Adipocyte (in vitro differentiated cells): ENCODE measurements at regions not wholly inside any gene's neighbourhood (a gene's known extent, or its start where the extent isn't known, plus 50 kb on each side); places are given as distances from the start of the nearest gene placed in this dataset.
"Not testable (repeated sequence)": the region's sequence is repeated elsewhere in the genome, so short reads cannot be mapped to it uniquely, and the experiment has no call there.

Experiments
- DNase-seq: peaks from one replicate; pipeline ENCODE4 v3.0.0-alpha.2; 2015; ENCODE audit warnings: low read depth
- H3K27me3 ChIP-seq: replicated peaks from 2 replicates; pipeline ENCODE4 v1.7.0; 2013; ENCODE audit warnings: mild to moderate bottlenecking, low read length, moderate library complexity; ENCODE audit not compliant: control insufficient read depth, insufficient read depth
- H3K36me3 ChIP-seq: 2 replicates; pipeline ENCODE4 v1.7.0; 2013; ENCODE audit warnings: low read length, mild to moderate bottlenecking, moderate library complexity; ENCODE audit not compliant: control insufficient read depth, insufficient read depth, severe bottlenecking
- H3K4me1 ChIP-seq: 2 replicates; pipeline ENCODE4 v1.7.0; 2013; ENCODE audit warnings: mild to moderate bottlenecking, low read length, moderate library complexity; ENCODE audit not compliant: control insufficient read depth, insufficient read depth
- H3K4me3 ChIP-seq: 2 replicates; pipeline ENCODE4 v1.7.0; 2013; ENCODE audit warnings: mild to moderate bottlenecking, low read length, moderate library complexity
- H3K9ac ChIP-seq: 2 replicates; pipeline ENCODE4 v1.7.0; 2013; ENCODE audit warnings: mild to moderate bottlenecking, low read length, moderate library complexity
- H3K9me3 ChIP-seq: 2 replicates; pipeline ENCODE4 v1.7.0; 2013; ENCODE audit warnings: mild to moderate bottlenecking, low read length, moderate library complexity; ENCODE audit not compliant: control insufficient read depth

- H3K36me3 ChIP-seq, result no peaks in the 10 kb centered on the region
- H3K4me3 ChIP-seq, result no peak overlapping the region
- H3K9me3 ChIP-seq, result no peaks in the 10 kb centered on the region
- H3K9ac ChIP-seq, result no peak overlapping the region
- DNase-seq, result no peak
- peaks cover 68% of the 10 kb centered on the region for H3K27me3 ChIP-seq
- H3K4me1 ChIP-seq, result no peaks in the 10 kb centered on the region
Measured at GRCh38 chr1:30102605-30103004, 620.8 kb downstream of the MATN1 start.

GRCh38 chr1:30101487-30102227 lies 621.7 kb downstream of the MATN1 start:
- Histone ChIP-seq H3K9me3 (no peaks in the 10 kb centered on the region), H3K4me3 (no peak overlapping the region), H3K4me1 (no peaks in the 10 kb centered on the region), H3K27me3 (peaks cover 58% of the 10 kb centered on the region), H3K36me3 (no peaks in the 10 kb centered on the region), H3K9ac (no peak overlapping the region)
- DNase-seq, result no peak

GRCh38 chr1:30101016-30101415 lies 622.4 kb downstream of the MATN1 start:
- Histone ChIP-seq H3K36me3 (no peaks in the 10 kb centered on the region), H3K9me3 (no peaks in the 10 kb centered on the region), H3K4me3 (no peak overlapping the region), H3K9ac (no peak overlapping the region), H3K4me1 (no peaks in the 10 kb centered on the region), H3K27me3 (peaks cover 52% of the 10 kb centered on the region)
- DNase-seq, result no peak

GRCh38 chr1:30100524-30100862 lies 622.9 kb downstream of the MATN1 start:
- no peak for DNase-seq
- no peaks in the 10 kb centered on the region for H3K4me1 ChIP-seq
- H3K9ac ChIP-seq, result no peak overlapping the region
- no peaks in the 10 kb centered on the region for H3K9me3 ChIP-seq
- no peaks in the 10 kb centered on the region for H3K36me3 ChIP-seq
- H3K4me3 ChIP-seq, result no peak overlapping the region
- peaks cover 51% of the 10 kb centered on the region for H3K27me3 ChIP-seq

GRCh38 chr1:30099587-30100523 lies 623.5 kb downstream of the MATN1 start:
- H3K27me3 ChIP-seq, result peaks cover 51% of the 10 kb centered on the region
- no peaks in the 10 kb centered on the region for H3K36me3 ChIP-seq
- no peak overlapping the region for H3K4me3 ChIP-seq
- H3K9ac ChIP-seq, result no peak overlapping the region
- H3K4me1 ChIP-seq, result no peaks in the 10 kb centered on the region
- no peak for DNase-seq
- no peaks in the 10 kb centered on the region for H3K9me3 ChIP-seq

- H3K4me1 ChIP-seq, H3K9ac ChIP-seq, DNase-seq, H3K4me3 ChIP-seq, H3K36me3 ChIP-seq: not testable (repeated sequence)
- H3K27me3 ChIP-seq, result peaks cover 33% of the 10 kb centered on the region
- peaks cover 17% of the 10 kb centered on the region for H3K9me3 ChIP-seq
Measured at GRCh38 chr1:30097851-30098250, 625.5 kb downstream of the MATN1 start.

GRCh38 chr1:30095451-30096025 lies 627.8 kb downstream of the MATN1 start:
- no peak for DNase-seq
- Histone ChIP-seq H3K27me3 (peaks cover 12% of the 10 kb centered on the region), H3K9ac (no peak overlapping the region), H3K4me3 (no peak overlapping the region), H3K9me3 (peaks cover 39% of the 10 kb centered on the region), H3K36me3 (no peaks in the 10 kb centered on the region), H3K4me1 (no peaks in the 10 kb centered on the region)

GRCh38 chr1:30095051-30095450 lies 628.3 kb downstream of the MATN1 start:
- peaks cover 40% of the 10 kb centered on the region for H3K9me3 ChIP-seq
- H3K27me3 ChIP-seq, result peaks cover 10% of the 10 kb centered on the region
- no peak overlapping the region for H3K9ac ChIP-seq
- no peaks in the 10 kb centered on the region for H3K4me1 ChIP-seq
- H3K4me3 ChIP-seq, result no peak overlapping the region
- no peak for DNase-seq
- no peaks in the 10 kb centered on the region for H3K36me3 ChIP-seq

GRCh38 chr1:30092051-30092858 lies 631.1 kb downstream of the MATN1 start:
- Histone ChIP-seq H3K4me1 (no peaks in the 10 kb centered on the region), H3K9ac (no peak overlapping the region), H3K9me3 (peaks cover 40% of the 10 kb centered on the region), H3K27me3 (peaks cover 3% of the 10 kb centered on the region), H3K4me3 (no peak overlapping the region), H3K36me3 (no peaks in the 10 kb centered on the region)
- no peak for DNase-seq

- H3K4me1 ChIP-seq, result no peaks in the 10 kb centered on the region
- no peaks in the 10 kb centered on the region for H3K36me3 ChIP-seq
- peaks cover 3% of the 10 kb centered on the region for H3K27me3 ChIP-seq
- no peak for DNase-seq
- H3K9ac ChIP-seq, result no peak overlapping the region
- peaks cover 40% of the 10 kb centered on the region for H3K9me3 ChIP-seq
- H3K4me3 ChIP-seq, result no peak overlapping the region
Measured at GRCh38 chr1:30090162-30090820, 633.1 kb downstream of the MATN1 start.
